WTC11 (cell line): ENCODE measurements at regions not wholly inside any gene's neighbourhood (a gene's known extent, or its start where the extent isn't known, plus 50 kb on each side); places are given as distances from the start of the nearest gene placed in this dataset.

ENCODE experiments used
- CTCF ChIP-seq: fragments of 200-600 bp; IDR thresholded peaks from 2 replicates; pipeline ENCODE4 v1.8.0; 2022; ENCODE audit warnings: antibody characterized with exemption
- E2F1 ChIP-seq: sonication (generic); formaldehyde crosslinking; IDR thresholded peaks from 2 replicates; pipeline ENCODE4 v1.8.0; 2022; ENCODE audit warnings: mild to moderate bottlenecking, missing genetic modification reagents
- NFE2L1 ChIP-seq: sonication (generic); formaldehyde crosslinking; IDR thresholded peaks from 2 replicates; pipeline ENCODE4 v1.8.1; 2023; ENCODE audit warnings: missing genetic modification reagents
- NFYB ChIP-seq: sonication (generic); formaldehyde crosslinking; conservative IDR thresholded peaks from 2 replicates; pipeline ENCODE4 v1.8.0; 2022; ENCODE audit warnings: low read depth, missing genetic modification reagents
- SP1 ChIP-seq: sonication (generic); formaldehyde crosslinking; conservative IDR thresholded peaks from 2 replicates; pipeline ENCODE4 v1.8.1; 2022; ENCODE audit warnings: missing genetic modification reagents
- TP53 ChIP-seq: sonication (generic); formaldehyde crosslinking; IDR thresholded peaks from 2 replicates; pipeline ENCODE4 v1.8.1; 2023; ENCODE audit warnings: mild to moderate bottlenecking, missing genetic modification reagents

- TF ChIP-seq TP53 (CRISPR knock-in tag) (no peak), NFYB (no peak), CTCF (no peak), NFE2L1 (CRISPR knock-in tag) (no peak), E2F1 (no peak), SP1 (no peak)
Measured at GRCh38 chr5:135097390-135097789, 63.4 kb upstream of the PITX1 start.
